Parathyroid adenoma (tissue), 2 donors: ENCODE measurements at regions not wholly inside any gene's neighbourhood (a gene's known extent, or its start where the extent isn't known, plus 50 kb on each side); places are given as distances from the start of the nearest gene placed in this dataset.

Experiments used
- H2AFZ ChIP-seq: fragments of 300-600 bp; sonication (generic); one replicate; pipeline ENCODE4 v1.7.0; 2017; ENCODE audit warnings: antibody characterized with exemption, mild to moderate bottlenecking
- H3K27ac ChIP-seq: fragments of 300-600 bp; sonication (generic); one replicate; pipeline ENCODE4 v1.7.0; 2017
- H3K27me3 ChIP-seq: fragments of 300-600 bp; sonication (generic); one replicate; pipeline ENCODE4 v1.7.0; 2017; ENCODE audit warnings: low read length; ENCODE audit not compliant: control insufficient read depth, insufficient read depth
- H3K36me3 ChIP-seq: fragments of 300-600 bp; sonication (generic); one replicate; pipeline ENCODE4 v1.7.0; 2017; ENCODE audit warnings: low read length; ENCODE audit not compliant: control insufficient read depth, insufficient read depth
- H3K4me1 ChIP-seq: fragments of 300-600 bp; sonication (generic); one replicate; pipeline ENCODE4 v1.7.0; 2017; ENCODE audit warnings: control low read depth
- H3K4me2 ChIP-seq: fragments of 300-600 bp; sonication (generic); one replicate; pipeline ENCODE4 v1.7.0; 2017; ENCODE audit warnings: low read length
- H3K4me3 ChIP-seq: fragments of 300-600 bp; sonication (generic); one replicate; pipeline ENCODE4 v1.7.0; 2017; ENCODE audit warnings: low read depth, low read length
- H3K79me2 ChIP-seq: fragments of 300-600 bp; sonication (generic); one replicate; pipeline ENCODE4 v1.7.0; 2017; ENCODE audit warnings: control low read depth
- H3K9ac ChIP-seq: fragments of 300-600 bp; sonication (generic); one replicate; pipeline ENCODE4 v1.7.0; 2017; ENCODE audit warnings: mild to moderate bottlenecking
- H3K9me3 ChIP-seq: fragments of 300-600 bp; sonication (generic); one replicate; pipeline ENCODE4 v1.7.0; 2017; ENCODE audit warnings: low read length; ENCODE audit not compliant: control insufficient read depth
- TF ChIP-seq, protein P1 (sequence below): fragments of 300-600 bp; sonication (generic); IDR thresholded peaks from one replicate; pipeline ENCODE4 v1.7.0; 2017; ENCODE audit warnings: antibody characterized with exemption, mild to moderate bottlenecking
- donor health status: primary hyperparathyroidism.

DNA sequence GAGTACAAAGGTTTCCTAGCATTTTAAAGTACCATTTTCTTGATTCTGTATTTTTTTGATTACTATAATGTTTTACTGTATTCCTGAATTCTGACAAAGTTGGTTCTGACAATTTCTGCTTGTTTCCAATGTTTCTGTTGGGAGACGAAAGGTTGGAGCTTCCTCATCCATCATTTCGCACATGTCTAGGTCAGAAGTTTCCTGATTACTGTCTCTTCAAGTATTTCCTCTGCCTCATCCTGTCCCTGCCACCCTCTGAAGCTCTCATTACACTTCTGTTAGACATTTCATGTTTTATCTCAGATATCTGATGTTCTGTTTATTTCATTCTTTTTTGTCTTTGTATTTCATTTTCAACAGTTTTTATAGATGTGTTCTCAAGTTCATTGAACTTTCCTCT is 895.8 kb downstream of the TSN start:
- TF ChIP-seq, protein P1, sequence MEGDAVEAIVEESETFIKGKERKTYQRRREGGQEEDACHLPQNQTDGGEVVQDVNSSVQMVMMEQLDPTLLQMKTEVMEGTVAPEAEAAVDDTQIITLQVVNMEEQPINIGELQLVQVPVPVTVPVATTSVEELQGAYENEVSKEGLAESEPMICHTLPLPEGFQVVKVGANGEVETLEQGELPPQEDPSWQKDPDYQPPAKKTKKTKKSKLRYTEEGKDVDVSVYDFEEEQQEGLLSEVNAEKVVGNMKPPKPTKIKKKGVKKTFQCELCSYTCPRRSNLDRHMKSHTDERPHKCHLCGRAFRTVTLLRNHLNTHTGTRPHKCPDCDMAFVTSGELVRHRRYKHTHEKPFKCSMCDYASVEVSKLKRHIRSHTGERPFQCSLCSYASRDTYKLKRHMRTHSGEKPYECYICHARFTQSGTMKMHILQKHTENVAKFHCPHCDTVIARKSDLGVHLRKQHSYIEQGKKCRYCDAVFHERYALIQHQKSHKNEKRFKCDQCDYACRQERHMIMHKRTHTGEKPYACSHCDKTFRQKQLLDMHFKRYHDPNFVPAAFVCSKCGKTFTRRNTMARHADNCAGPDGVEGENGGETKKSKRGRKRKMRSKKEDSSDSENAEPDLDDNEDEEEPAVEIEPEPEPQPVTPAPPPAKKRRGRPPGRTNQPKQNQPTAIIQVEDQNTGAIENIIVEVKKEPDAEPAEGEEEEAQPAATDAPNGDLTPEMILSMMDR = no peak
- no peak overlapping the region for H2AFZ ChIP-seq
- no peak overlapping the region for H3K9ac ChIP-seq
- no peaks in the 10 kb centered on the region for H3K79me2 ChIP-seq
- no peak overlapping the region for H3K4me2 ChIP-seq
- H3K4me3 ChIP-seq = no peak overlapping the region
- no peaks in the 10 kb centered on the region for H3K27me3 ChIP-seq
- no peak overlapping the region for H3K27ac ChIP-seq
- H3K4me1 ChIP-seq = no peaks in the 10 kb centered on the region
- H3K9me3 ChIP-seq = no peaks in the 10 kb centered on the region
- H3K36me3 ChIP-seq = no peaks in the 10 kb centered on the region

- Histone ChIP-seq H3K4me1 (no peaks in the 10 kb centered on the region), H3K4me2 (no peak overlapping the region), H3K4me3 (no peak overlapping the region), H3K9ac (no peak overlapping the region), H3K27me3 (no peaks in the 10 kb centered on the region), H3K36me3 (no peaks in the 10 kb centered on the region), H2AFZ (no peak overlapping the region), H3K27ac (no peak overlapping the region), H3K79me2 (no peaks in the 10 kb centered on the region), H3K9me3 (no peaks in the 10 kb centered on the region)
- TF ChIP-seq, protein P1 = no peak
Observed at GRCh38 chr2:122651780-122652179, 896.3 kb downstream of the TSN start.

GRCh38 chr2:122652670-122653069 is 897.2 kb downstream of the TSN start:
- H3K4me1 ChIP-seq = no peaks in the 10 kb centered on the region
- H2AFZ ChIP-seq = no peak overlapping the region
- H3K9me3 ChIP-seq = no peaks in the 10 kb centered on the region
- TF ChIP-seq, protein P1 = no peak
- H3K79me2 ChIP-seq = no peaks in the 10 kb centered on the region
- H3K36me3 ChIP-seq = no peaks in the 10 kb centered on the region
- H3K27ac ChIP-seq = no peak overlapping the region
- no peak overlapping the region for H3K4me2 ChIP-seq
- no peaks in the 10 kb centered on the region for H3K27me3 ChIP-seq
- H3K4me3 ChIP-seq = no peak overlapping the region
- no peak overlapping the region for H3K9ac ChIP-seq

- Histone ChIP-seq H2AFZ (no peak overlapping the region), H3K4me2 (no peak overlapping the region), H3K4me1 (no peaks in the 10 kb centered on the region), H3K9me3 (no peaks in the 10 kb centered on the region), H3K79me2 (no peaks in the 10 kb centered on the region), H3K4me3 (no peak overlapping the region), H3K27me3 (no peaks in the 10 kb centered on the region), H3K9ac (no peak overlapping the region), H3K36me3 (no peaks in the 10 kb centered on the region), H3K27ac (no peak overlapping the region)
- TF ChIP-seq, protein P1 = no peak
Observed at GRCh38 chr2:122656403-122656802, 901.0 kb downstream of the TSN start.

DNA sequence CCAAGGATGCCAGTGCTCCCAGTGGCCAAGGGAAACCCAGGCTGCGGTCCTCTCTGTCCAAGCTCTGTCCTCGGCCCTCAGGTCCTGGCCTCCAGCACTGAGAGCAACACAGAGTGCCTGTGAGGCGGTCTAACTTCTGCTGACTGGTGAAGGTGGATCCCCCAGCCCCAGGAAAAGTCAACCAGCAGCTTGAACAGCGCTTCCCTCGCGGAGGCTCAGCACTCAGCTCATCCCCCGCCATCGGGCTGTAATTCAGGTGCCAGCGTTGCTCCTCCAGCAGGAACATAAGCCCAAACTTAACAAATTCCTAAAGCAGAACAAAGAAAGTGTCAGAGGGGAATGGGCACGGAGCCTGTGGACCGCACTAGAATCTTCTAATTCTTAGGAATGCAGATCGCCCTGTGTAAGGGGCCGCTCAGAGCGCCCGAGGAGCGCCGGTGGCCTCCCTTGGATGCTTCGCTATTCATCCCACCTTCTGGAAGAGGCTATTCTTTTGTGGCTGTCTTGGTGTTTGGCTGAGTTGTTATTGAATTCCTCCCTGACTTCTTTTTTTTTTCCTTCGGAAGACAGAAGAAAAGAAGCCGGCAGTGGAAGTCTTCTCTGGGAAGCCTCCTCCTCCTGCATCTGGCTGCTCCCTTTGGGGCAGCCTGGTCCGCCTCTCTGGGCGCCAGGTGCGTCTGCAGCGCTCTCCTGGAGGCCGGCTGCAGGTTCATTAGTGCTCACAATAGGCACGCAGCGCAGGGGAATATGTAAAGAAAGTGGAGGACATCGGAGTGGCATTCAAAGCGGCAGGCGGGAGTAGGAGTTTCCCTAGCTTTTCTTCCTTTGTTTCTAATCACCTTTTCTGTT is 905.6 kb downstream of the TSN start:
- no peak overlapping the region for H3K27ac ChIP-seq
- H3K9me3 ChIP-seq = no peaks in the 10 kb centered on the region
- no peaks in the 10 kb centered on the region for H3K36me3 ChIP-seq
- H3K4me3 ChIP-seq = no peak overlapping the region
- no peak overlapping the region for H3K4me2 ChIP-seq
- TF ChIP-seq, protein P1 = no peak
- H3K79me2 ChIP-seq = no peaks in the 10 kb centered on the region
- no peaks in the 10 kb centered on the region for H3K4me1 ChIP-seq
- no peaks in the 10 kb centered on the region for H3K27me3 ChIP-seq
- no peak overlapping the region for H2AFZ ChIP-seq
- no peak overlapping the region for H3K9ac ChIP-seq
